WTC11 (cell line): ENCODE measurements at regions not wholly inside any gene's neighbourhood (a gene's known extent, or its start where the extent isn't known, plus 50 kb on each side); places are given as distances from the start of the nearest gene placed in this dataset.

Source experiments
- ATAC-seq: fragments of 200-7000 bp; cut with Tn5 transposase; 2 replicates; pipeline ENCODE4 v1.10.0; 2021; ENCODE audit warnings: mild to moderate bottlenecking, moderate library complexity
- CTCF ChIA-PET: fragments of 300-600 bp; sonication (Branson Sonifier 250); formaldehyde crosslinking; loops from one replicate; lab custom pipeline; 2021; ENCODE audit warnings: antibody characterized with exemption; lab: Charles Lee
- POLR2A ChIA-PET: fragments of 350-600 bp; sonication (Branson Sonifier 250); formaldehyde crosslinking; loops from one replicate; lab custom pipeline; 2021; ENCODE audit warnings: antibody characterized with exemption; lab: Charles Lee
- DNase-seq: peaks from one replicate; pipeline ENCODE4 v3.0.0; 2021; ENCODE audit warnings: low spot score
- H3K27ac Mint-ChIP-seq: 2 replicates; pipeline ENCODE4 v1.8.0; 2021; ENCODE audit warnings: mixed read lengths
- H3K27me3 Mint-ChIP-seq: 2 replicates; pipeline ENCODE4 v1.8.0; 2021; ENCODE audit warnings: low read depth, mild to moderate bottlenecking, moderate library complexity, mixed read lengths
- H3K36me3 Mint-ChIP-seq: 2 replicates; pipeline ENCODE4 v1.8.0; 2021; ENCODE audit warnings: mixed read lengths
- H3K4me1 Mint-ChIP-seq: 2 replicates; pipeline ENCODE4 v1.8.0; 2022; ENCODE audit warnings: mixed read lengths
- H3K4me3 Mint-ChIP-seq: 2 replicates; pipeline ENCODE4 v1.8.0; 2021; ENCODE audit warnings: mild to moderate bottlenecking, moderate library complexity, mixed read lengths
- H3K9me3 Mint-ChIP-seq: 2 replicates; pipeline ENCODE4 v1.8.0; 2021; ENCODE audit warnings: mixed read lengths
- CREM ChIP-seq: sonication (generic); formaldehyde crosslinking; IDR thresholded peaks from 2 replicates; pipeline ENCODE4 v1.8.1; 2022; ENCODE audit warnings: mild to moderate bottlenecking, missing genetic modification reagents, moderate library complexity
- ELF4 ChIP-seq: sonication (generic); formaldehyde crosslinking; IDR thresholded peaks from 2 replicates; pipeline ENCODE4 v1.8.1; 2022; ENCODE audit warnings: low read depth, mild to moderate bottlenecking, moderate library complexity, missing genetic modification reagents
- ETV6 ChIP-seq: sonication (generic); formaldehyde crosslinking; IDR thresholded peaks from 2 replicates; pipeline ENCODE4 v1.8.1; 2022; ENCODE audit warnings: mild to moderate bottlenecking, missing genetic modification reagents
- FOXJ3 ChIP-seq: sonication (generic); formaldehyde crosslinking; IDR thresholded peaks from 2 replicates; pipeline ENCODE4 v1.9.0; 2021; ENCODE audit warnings: missing genetic modification reagents, mild to moderate bottlenecking, borderline replicate concordance
- FOXP1 ChIP-seq: sonication (generic); formaldehyde crosslinking; IDR thresholded peaks from 2 replicates; pipeline ENCODE4 v1.8.0; 2022; ENCODE audit warnings: missing genetic modification reagents, mild to moderate bottlenecking, moderate library complexity, borderline replicate concordance
- GABPB1 ChIP-seq: sonication (generic); formaldehyde crosslinking; IDR thresholded peaks from 2 replicates; pipeline ENCODE4 v1.8.1; 2023; ENCODE audit warnings: mild to moderate bottlenecking, missing genetic modification reagents
- GRHL2 ChIP-seq: fragments of 250-450 bp; sonication (Bioruptor Pico); IDR thresholded peaks from 2 replicates; pipeline ENCODE4 v1.8.0; 2022; ENCODE audit warnings: mild to moderate bottlenecking, moderate library complexity; ENCODE audit not compliant: insufficient replicate concordance, severe bottlenecking
- GTF2I ChIP-seq: fragments of 250-450 bp; sonication (Bioruptor Pico); conservative IDR thresholded peaks from 2 replicates; pipeline ENCODE4 v1.4.0; 2021; ENCODE audit warnings: mild to moderate bottlenecking
- IRF2 ChIP-seq: sonication (generic); formaldehyde crosslinking; IDR thresholded peaks from 2 replicates; pipeline ENCODE4 v1.8.0; 2022; ENCODE audit warnings: low read depth, missing genetic modification reagents, borderline replicate concordance
- JAZF1 ChIP-seq: fragments of 250-450 bp; sonication (Bioruptor Pico); IDR thresholded peaks from 2 replicates; pipeline ENCODE4 v1.9.0; 2021; ENCODE audit warnings: moderate library complexity, mild to moderate bottlenecking, inconsistent platforms
- NR1H2 ChIP-seq: sonication (generic); formaldehyde crosslinking; IDR thresholded peaks from 2 replicates; pipeline ENCODE4 v1.9.0; 2021; ENCODE audit warnings: mild to moderate bottlenecking, moderate library complexity, missing genetic modification reagents
- NR2C2 ChIP-seq: sonication (generic); formaldehyde crosslinking; IDR thresholded peaks from 2 replicates; pipeline ENCODE4 v1.8.0; 2022; ENCODE audit warnings: mild to moderate bottlenecking, missing genetic modification reagents
- NR3C1 ChIP-seq: sonication (generic); formaldehyde crosslinking; conservative IDR thresholded peaks from 2 replicates; pipeline ENCODE4 v1.8.1; 2023; ENCODE audit warnings: low read depth, mild to moderate bottlenecking, missing genetic modification reagents
- OVOL2 ChIP-seq: fragments of 250-450 bp; sonication (Bioruptor Pico); IDR thresholded peaks from 2 replicates; pipeline ENCODE4 v1.9.0; 2021; ENCODE audit warnings: mild to moderate bottlenecking, borderline replicate concordance
- RELA ChIP-seq: sonication (generic); formaldehyde crosslinking; IDR thresholded peaks from 2 replicates; pipeline ENCODE4 v1.8.1; 2022; ENCODE audit warnings: missing genetic modification reagents, mild to moderate bottlenecking, borderline replicate concordance
- RORB ChIP-seq: fragments of 250-450 bp; sonication (Bioruptor Pico); IDR thresholded peaks from 2 replicates; pipeline ENCODE4 v1.9.0; 2021; ENCODE audit warnings: mild to moderate bottlenecking
- SMAD4 ChIP-seq: sonication (generic); formaldehyde crosslinking; IDR thresholded peaks from 2 replicates; pipeline ENCODE4 v1.8.0; 2022; ENCODE audit warnings: mild to moderate bottlenecking, missing genetic modification reagents
- STAT6 ChIP-seq: sonication (generic); formaldehyde crosslinking; conservative IDR thresholded peaks from 2 replicates; pipeline ENCODE4 v1.8.1; 2023; ENCODE audit warnings: mild to moderate bottlenecking, low read depth, missing genetic modification reagents, moderate library complexity
- ZNF425 ChIP-seq: fragments of 250-450 bp; sonication (Bioruptor Pico); conservative IDR thresholded peaks from 2 replicates; pipeline ENCODE4 v1.9.0; 2021; ENCODE audit warnings: mild to moderate bottlenecking
- TF ChIP-seq, protein P1 (sequence below): fragments of 250-450 bp; sonication (Bioruptor Pico); IDR thresholded peaks from 2 replicates; pipeline ENCODE4 v1.8.0; 2021; ENCODE audit warnings: mild to moderate bottlenecking
- TF ChIP-seq, protein P2 (sequence below): sonication (generic); formaldehyde crosslinking; IDR thresholded peaks from 2 replicates; pipeline ENCODE4 v1.8.1; 2022; ENCODE audit warnings: low read depth, mild to moderate bottlenecking, moderate library complexity, missing genetic modification reagents, borderline replicate concordance
- TF ChIP-seq, protein P3 (sequence below): fragments of 250-450 bp; sonication (Bioruptor Pico); IDR thresholded peaks from 2 replicates; pipeline ENCODE4 v1.9.0; 2021; ENCODE audit warnings: moderate library complexity, mild to moderate bottlenecking, inconsistent platforms, borderline replicate concordance

GRCh38 chr3:159102001-159102400, 300.1 kb downstream of the MFSD1 start:
- ChIA-PET POLR2A (no interaction called here), CTCF (no interaction called here)
- H3K4me3 Mint-ChIP-seq = no peak overlapping the region
- H3K27me3 Mint-ChIP-seq = no peaks in the 10 kb centered on the region
- H3K36me3 Mint-ChIP-seq = peaks cover 5% of the 10 kb centered on the region; the same call in 1 of the 2 replicates
- no peak for TF ChIP-seq GABPB1
- TF ChIP-seq STAT6 (CRISPR knock-in tag) = no peak
- TF ChIP-seq SMAD4 = no peak
- TF ChIP-seq GTF2I = no peak
- TF ChIP-seq CREM (CRISPR knock-in tag) = no peak
- TF ChIP-seq ELF4 (CRISPR knock-in tag) = no peak
- no peak for TF ChIP-seq ZNF425 (CRISPR knock-in tag)
- TF ChIP-seq OVOL2 (CRISPR knock-in tag) = no peak
- TF ChIP-seq, protein P1, sequence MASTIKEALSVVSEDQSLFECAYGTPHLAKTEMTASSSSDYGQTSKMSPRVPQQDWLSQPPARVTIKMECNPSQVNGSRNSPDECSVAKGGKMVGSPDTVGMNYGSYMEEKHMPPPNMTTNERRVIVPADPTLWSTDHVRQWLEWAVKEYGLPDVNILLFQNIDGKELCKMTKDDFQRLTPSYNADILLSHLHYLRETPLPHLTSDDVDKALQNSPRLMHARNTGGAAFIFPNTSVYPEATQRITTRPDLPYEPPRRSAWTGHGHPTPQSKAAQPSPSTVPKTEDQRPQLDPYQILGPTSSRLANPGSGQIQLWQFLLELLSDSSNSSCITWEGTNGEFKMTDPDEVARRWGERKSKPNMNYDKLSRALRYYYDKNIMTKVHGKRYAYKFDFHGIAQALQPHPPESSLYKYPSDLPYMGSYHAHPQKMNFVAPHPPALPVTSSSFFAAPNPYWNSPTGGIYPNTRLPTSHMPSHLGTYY (CRISPR knock-in tag) = no peak
- no peak for TF ChIP-seq GRHL2 (CRISPR knock-in tag)
- TF ChIP-seq FOXJ3 (CRISPR knock-in tag) = no peak
- TF ChIP-seq NR2C2 (CRISPR knock-in tag) = no peak
- no peak for TF ChIP-seq RELA (CRISPR knock-in tag)
- TF ChIP-seq, protein P2, sequence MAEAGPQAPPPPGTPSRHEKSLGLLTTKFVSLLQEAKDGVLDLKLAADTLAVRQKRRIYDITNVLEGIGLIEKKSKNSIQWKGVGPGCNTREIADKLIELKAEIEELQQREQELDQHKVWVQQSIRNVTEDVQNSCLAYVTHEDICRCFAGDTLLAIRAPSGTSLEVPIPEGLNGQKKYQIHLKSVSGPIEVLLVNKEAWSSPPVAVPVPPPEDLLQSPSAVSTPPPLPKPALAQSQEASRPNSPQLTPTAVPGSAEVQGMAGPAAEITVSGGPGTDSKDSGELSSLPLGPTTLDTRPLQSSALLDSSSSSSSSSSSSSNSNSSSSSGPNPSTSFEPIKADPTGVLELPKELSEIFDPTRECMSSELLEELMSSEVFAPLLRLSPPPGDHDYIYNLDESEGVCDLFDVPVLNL = no peak
- TF ChIP-seq, protein P3, sequence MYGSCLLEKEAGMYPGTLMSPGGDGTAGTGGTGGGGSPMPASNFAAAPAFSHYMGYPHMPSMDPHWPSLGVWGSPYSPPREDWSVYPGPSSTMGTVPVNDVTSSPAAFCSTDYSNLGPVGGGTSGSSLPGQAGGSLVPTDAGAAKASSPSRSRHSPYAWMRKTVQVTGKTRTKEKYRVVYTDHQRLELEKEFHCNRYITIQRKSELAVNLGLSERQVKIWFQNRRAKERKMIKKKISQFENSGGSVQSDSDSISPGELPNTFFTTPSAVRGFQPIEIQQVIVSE (CRISPR knock-in tag) = no peak
- DNase-seq (no peak), ATAC-seq (no peak)
- H3K27ac Mint-ChIP-seq = no peak overlapping the region
- H3K4me1 Mint-ChIP-seq = peaks cover 9% of the 10 kb centered on the region
- peaks cover 10% of the 10 kb centered on the region for H3K9me3 Mint-ChIP-seq

GRCh38 chr3:159112724-159113123, 310.9 kb downstream of the MFSD1 start:
- no peaks in the 10 kb centered on the region for H3K27me3 Mint-ChIP-seq
- H3K27ac Mint-ChIP-seq = no peak overlapping the region
- ATAC-seq (no peak), DNase-seq (no peak)
- ChIA-PET POLR2A (no interaction called here), CTCF (interaction anchor here (0.7 kb wide), 1 partner anchor 154 kb away, joined by 3 read pairs; no protein-coding TSS in a partner anchor)
- H3K4me1 Mint-ChIP-seq = peaks cover 4% of the 10 kb centered on the region
- H3K9me3 Mint-ChIP-seq = no peaks in the 10 kb centered on the region
- no peaks in the 10 kb centered on the region for H3K36me3 Mint-ChIP-seq
- H3K4me3 Mint-ChIP-seq = no peak overlapping the region
- no peak for TF ChIP-seq ZNF425 (CRISPR knock-in tag)
- TF ChIP-seq NR3C1 (CRISPR knock-in tag) = no peak
- no peak for TF ChIP-seq IRF2 (CRISPR knock-in tag)
- no peak for TF ChIP-seq SMAD4
- TF ChIP-seq RORB (CRISPR knock-in tag) = no peak
- TF ChIP-seq STAT6 (CRISPR knock-in tag) = no peak
- no peak for TF ChIP-seq JAZF1 (CRISPR knock-in tag)
- no peak for TF ChIP-seq NR1H2 (CRISPR knock-in tag)
- TF ChIP-seq FOXP1 (CRISPR knock-in tag) = no peak
- no peak for TF ChIP-seq ETV6 (CRISPR knock-in tag)
- TF ChIP-seq GRHL2 (CRISPR knock-in tag) = no peak
